ENCODE measurements at regions not wholly inside any gene's neighbourhood (a gene's known extent, or its start where the extent isn't known, plus 50 kb on each side); places are given as distances from the start of the nearest gene placed in this dataset.

- TF ChIP-seq CTCF (conservative IDR thresholded peaks at IDR 0.05; ENCODE audit: low read length) (no peak), EZH2phosphoT487 (IDR thresholded peaks at IDR 0.05; ENCODE audit: borderline replicate concordance) (no peak)
Observed at GRCh38 chr12:93151079-93151762, 222.1 kb upstream of the EEA1 start.
